Fibroblast of lung (primary cell): ENCODE measurements at regions not wholly inside any gene's neighbourhood (a gene's known extent, or its start where the extent isn't known, plus 50 kb on each side); places are given as distances from the start of the nearest gene placed in this dataset.

ENCODE experiments used
- DNase-seq, 2 donors: peaks; one replicate each; pipeline versions ENCODE4 v3.0.0 to v3.0.0-alpha.2; 2010; ENCODE audit warnings: low read depth in 2 of 2
- H2AFZ ChIP-seq: 2 replicates; pipeline ENCODE4 v1.5.1; 2012; ENCODE audit warnings: low read length, control low read depth, inconsistent platforms
- H3K27ac ChIP-seq: 2 replicates; pipeline ENCODE4 v1.5.1; 2011; ENCODE audit warnings: low read length, control low read depth; ENCODE audit not compliant: insufficient read depth
- H3K27me3 ChIP-seq: 2 replicates; pipeline ENCODE4 v1.5.1; 2011; ENCODE audit warnings: mild to moderate bottlenecking, low read length; ENCODE audit not compliant: control insufficient read depth, insufficient read depth
- H3K36me3 ChIP-seq: 2 replicates; pipeline ENCODE4 v1.5.1; 2011; ENCODE audit warnings: low read length; ENCODE audit not compliant: control insufficient read depth, insufficient read depth
- H3K4me1 ChIP-seq: 2 replicates; pipeline ENCODE4 v1.5.1; 2011; ENCODE audit warnings: low read length; ENCODE audit not compliant: control insufficient read depth, insufficient read depth; ENCODE audit errors: extremely low read depth
- H3K4me2 ChIP-seq: 2 replicates; pipeline ENCODE4 v1.5.1; 2011; ENCODE audit warnings: low read length, control low read depth; ENCODE audit not compliant: insufficient read depth; ENCODE audit errors: extremely low read depth
- H3K4me3 ChIP-seq, 4 experiments: fragments of 200-600 bp in 1 of 4; sonication (generic) in 1 of 4; replicated peaks in 1 of 4; 2 replicates each; pipeline ENCODE4 v1.5.1; 2011 to 2016; ENCODE audit warnings: low read length in 4 of 4, low read depth in 3 of 4, mild to moderate bottlenecking in 3 of 4, control low read depth in 2 of 4, inconsistent platforms in 1 of 4, mixed read lengths in 1 of 4; ENCODE audit not compliant: insufficient read depth in 1 of 4; ENCODE audit errors: control extremely low read depth in 1 of 4
- H3K79me2 ChIP-seq: 2 replicates; pipeline ENCODE4 v1.5.1; 2012; ENCODE audit warnings: mild to moderate bottlenecking, low read length, inconsistent platforms; ENCODE audit not compliant: control insufficient read depth, insufficient read depth
- H3K9ac ChIP-seq: 2 replicates; pipeline ENCODE4 v1.5.1; 2011; ENCODE audit warnings: mild to moderate bottlenecking, low read length, control low read depth; ENCODE audit not compliant: insufficient read depth
- H3K9me3 ChIP-seq: 2 replicates; pipeline ENCODE4 v1.5.1; 2012; ENCODE audit warnings: low read depth, low read length; ENCODE audit not compliant: control insufficient read depth, insufficient read depth
- H4K20me1 ChIP-seq: 2 replicates; pipeline ENCODE4 v1.5.1; 2011; ENCODE audit warnings: low read length; ENCODE audit not compliant: control insufficient read depth, insufficient read depth; ENCODE audit errors: extremely low read depth
- EZH2 ChIP-seq: IDR thresholded peaks from 2 replicates; pipeline ENCODE4 v1.5.1; 2012; ENCODE audit warnings: low read length, control low read depth, mild to moderate bottlenecking; ENCODE audit errors: missing control alignments
- TF ChIP-seq, protein P1 (sequence below), 2 donors: IDR thresholded peaks in 1 of 2; conservative IDR thresholded peaks in 1 of 2; 1 replicate in 1 of 2; 2 replicates in 1 of 2; pipeline ENCODE4 v1.5.1; 2011 to 2012; ENCODE audit warnings: low read length in 2 of 2, control low read depth in 1 of 2, inconsistent platforms in 1 of 2, low read depth in 1 of 2, mild to moderate bottlenecking in 1 of 2

DNA sequence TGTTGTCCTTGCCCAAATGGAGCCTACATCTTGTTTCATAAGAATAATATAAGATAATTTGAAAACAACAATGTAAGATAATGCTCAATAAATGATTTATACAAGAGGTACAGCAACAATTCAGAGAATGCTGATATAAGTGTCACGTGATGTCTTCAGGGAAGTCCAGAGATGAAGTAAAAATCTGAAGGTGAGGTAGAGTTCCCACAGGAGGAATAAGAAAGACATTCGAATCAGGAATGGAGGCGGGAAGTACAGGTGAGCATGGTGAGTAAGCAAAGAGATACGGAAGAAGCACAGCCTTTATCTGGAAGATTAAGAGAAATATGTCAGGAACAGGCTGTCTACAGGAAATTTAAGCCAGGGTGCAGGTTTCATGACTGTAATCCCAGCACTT lies 165.9 kb upstream of the MARCKS start:
- Histone ChIP-seq H3K36me3 (no peaks in the 10 kb centered on the region), H3K4me3 (no peak overlapping the region), H3K4me1 (peaks cover 12% of the 10 kb centered on the region), H2AFZ (no peak overlapping the region), H3K79me2 (no peaks in the 10 kb centered on the region), H3K9me3 (no peaks in the 10 kb centered on the region), H3K27me3 (no peaks in the 10 kb centered on the region), H3K27ac (no peak overlapping the region), H3K9ac (no peak overlapping the region), H3K4me2 (no peak overlapping the region), H4K20me1 (no peaks in the 10 kb centered on the region)
- no peak for DNase-seq
- TF ChIP-seq, protein P1, sequence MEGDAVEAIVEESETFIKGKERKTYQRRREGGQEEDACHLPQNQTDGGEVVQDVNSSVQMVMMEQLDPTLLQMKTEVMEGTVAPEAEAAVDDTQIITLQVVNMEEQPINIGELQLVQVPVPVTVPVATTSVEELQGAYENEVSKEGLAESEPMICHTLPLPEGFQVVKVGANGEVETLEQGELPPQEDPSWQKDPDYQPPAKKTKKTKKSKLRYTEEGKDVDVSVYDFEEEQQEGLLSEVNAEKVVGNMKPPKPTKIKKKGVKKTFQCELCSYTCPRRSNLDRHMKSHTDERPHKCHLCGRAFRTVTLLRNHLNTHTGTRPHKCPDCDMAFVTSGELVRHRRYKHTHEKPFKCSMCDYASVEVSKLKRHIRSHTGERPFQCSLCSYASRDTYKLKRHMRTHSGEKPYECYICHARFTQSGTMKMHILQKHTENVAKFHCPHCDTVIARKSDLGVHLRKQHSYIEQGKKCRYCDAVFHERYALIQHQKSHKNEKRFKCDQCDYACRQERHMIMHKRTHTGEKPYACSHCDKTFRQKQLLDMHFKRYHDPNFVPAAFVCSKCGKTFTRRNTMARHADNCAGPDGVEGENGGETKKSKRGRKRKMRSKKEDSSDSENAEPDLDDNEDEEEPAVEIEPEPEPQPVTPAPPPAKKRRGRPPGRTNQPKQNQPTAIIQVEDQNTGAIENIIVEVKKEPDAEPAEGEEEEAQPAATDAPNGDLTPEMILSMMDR (conservative IDR thresholded peaks at IDR 0.05 in 1 of 2, IDR thresholded peaks at IDR 0.05 in 1 of 2; ENCODE audit: low read depth in 1 of 2, low read length in 2 of 2) = no peak
- TF ChIP-seq EZH2 = no peak

DNA sequence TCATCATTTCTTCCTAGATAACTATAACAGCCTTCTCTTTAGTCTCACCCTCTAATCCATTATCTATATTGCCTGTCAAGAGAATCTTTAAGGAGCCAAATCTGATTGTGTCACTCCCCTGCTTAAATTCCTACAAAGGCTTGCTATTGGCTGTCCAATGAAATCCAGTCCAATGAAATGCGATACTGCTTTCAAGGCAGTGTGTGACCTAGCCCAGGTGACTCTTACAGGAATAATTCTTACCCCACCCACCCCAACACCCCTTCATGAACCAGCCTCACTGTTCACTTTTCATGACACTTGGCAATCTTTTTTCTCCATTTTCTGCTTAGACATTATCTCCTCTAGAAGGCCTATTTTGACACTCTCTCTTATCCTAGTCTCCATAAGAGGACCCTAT lies 163.3 kb upstream of the MARCKS start:
- Histone ChIP-seq H3K36me3 (no peaks in the 10 kb centered on the region), H4K20me1 (no peaks in the 10 kb centered on the region), H2AFZ (no peak overlapping the region), H3K79me2 (no peaks in the 10 kb centered on the region), H3K4me1 (peaks cover 18% of the 10 kb centered on the region), H3K4me2 (no peak overlapping the region), H3K9me3 (no peaks in the 10 kb centered on the region), H3K9ac (no peak overlapping the region), H3K27me3 (no peaks in the 10 kb centered on the region), H3K27ac (no peak overlapping the region), H3K4me3 (no peak overlapping the region)
- TF ChIP-seq EZH2 = no peak
- TF ChIP-seq, protein P1 (conservative IDR thresholded peaks at IDR 0.05 in 1 of 2, IDR thresholded peaks at IDR 0.05 in 1 of 2; ENCODE audit: low read depth in 1 of 2, low read length in 2 of 2) = no peak
- DNase-seq = peak in 1 of 2 donors; percentile 46

DNA sequence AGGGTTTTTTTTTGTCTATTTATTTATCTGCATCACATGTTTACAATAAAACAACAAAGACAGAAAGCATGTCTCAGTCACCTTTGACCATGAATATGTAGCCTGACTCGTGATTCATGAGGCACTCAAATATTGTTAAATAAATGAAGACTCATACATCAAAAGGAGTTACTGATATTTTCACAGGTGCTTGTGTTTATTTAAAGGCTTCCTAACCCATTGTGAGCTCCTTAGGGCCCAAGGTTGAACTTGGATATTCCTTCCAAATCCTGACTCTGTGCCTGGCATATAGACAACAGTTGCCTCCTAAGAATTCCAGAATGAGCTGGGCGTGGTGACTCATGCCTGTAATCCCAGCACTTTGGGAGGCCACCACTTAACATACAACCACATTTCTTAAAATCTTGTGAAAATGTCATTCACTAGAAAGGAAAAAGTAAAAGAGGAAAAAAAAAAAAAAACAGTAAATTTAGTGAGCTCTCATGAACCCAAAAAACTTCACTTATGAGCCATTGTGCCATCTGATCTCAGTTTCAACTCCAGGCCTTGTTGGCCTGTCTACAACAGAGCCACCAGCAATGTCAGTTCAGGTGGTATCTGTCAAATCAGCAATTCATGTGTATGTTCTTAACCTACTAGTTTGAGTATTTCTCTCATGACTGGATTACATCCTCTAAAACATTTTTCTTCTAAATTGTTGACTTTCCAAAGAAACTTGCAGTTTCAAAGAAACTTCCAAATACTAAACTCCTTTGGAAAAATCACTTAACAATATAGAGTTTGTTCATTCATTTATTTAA lies 162.7 kb upstream of the MARCKS start:
- TF ChIP-seq EZH2 = no peak
- TF ChIP-seq, protein P1 (conservative IDR thresholded peaks at IDR 0.05 in 1 of 2, IDR thresholded peaks at IDR 0.05 in 1 of 2; ENCODE audit: low read depth in 1 of 2, low read length in 2 of 2) = no peak
- no peak overlapping the region for H3K9ac ChIP-seq
- H4K20me1 ChIP-seq = no peaks in the 10 kb centered on the region
- H3K9me3 ChIP-seq = no peaks in the 10 kb centered on the region
- H3K4me3 ChIP-seq = no peak overlapping the region
- no peak overlapping the region for H2AFZ ChIP-seq
- no peaks in the 10 kb centered on the region for H3K79me2 ChIP-seq
- H3K27me3 ChIP-seq = no peaks in the 10 kb centered on the region
- H3K27ac ChIP-seq = no peak overlapping the region
- peak in 1 of 2 donors; percentile 82 for DNase-seq
- H3K36me3 ChIP-seq = no peaks in the 10 kb centered on the region
- peaks cover 19% of the 10 kb centered on the region for H3K4me1 ChIP-seq
- no peak overlapping the region for H3K4me2 ChIP-seq
